ENCODE measurements at regions not wholly inside any gene's neighbourhood (a gene's known extent, or its start where the extent isn't known, plus 50 kb on each side); places are given as distances from the start of the nearest gene placed in this dataset.

DNA sequence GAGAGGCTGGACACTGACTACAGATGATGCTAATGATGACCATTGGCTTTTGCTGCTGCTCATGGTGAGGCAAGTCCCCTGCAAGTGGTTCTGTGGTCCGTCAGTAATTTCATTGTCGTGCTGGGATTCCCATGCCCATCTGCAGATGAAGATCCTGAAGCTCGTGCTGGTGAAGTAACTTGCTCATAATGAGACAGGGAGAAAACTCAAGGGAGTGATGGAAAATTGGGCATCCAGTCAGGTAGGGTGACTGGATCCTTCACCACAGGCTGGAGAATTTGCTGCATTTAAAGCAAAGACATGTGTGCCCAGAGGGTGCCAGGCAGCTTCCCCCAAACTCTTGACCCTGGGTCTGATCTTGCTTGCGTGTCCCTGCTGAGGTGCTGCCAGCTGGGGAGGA lies 125.6 kb downstream of the TSN start:
- H3K4me1 Mint-ChIP-seq, result peaks cover 15% of the 10 kb centered on the region

DNA sequence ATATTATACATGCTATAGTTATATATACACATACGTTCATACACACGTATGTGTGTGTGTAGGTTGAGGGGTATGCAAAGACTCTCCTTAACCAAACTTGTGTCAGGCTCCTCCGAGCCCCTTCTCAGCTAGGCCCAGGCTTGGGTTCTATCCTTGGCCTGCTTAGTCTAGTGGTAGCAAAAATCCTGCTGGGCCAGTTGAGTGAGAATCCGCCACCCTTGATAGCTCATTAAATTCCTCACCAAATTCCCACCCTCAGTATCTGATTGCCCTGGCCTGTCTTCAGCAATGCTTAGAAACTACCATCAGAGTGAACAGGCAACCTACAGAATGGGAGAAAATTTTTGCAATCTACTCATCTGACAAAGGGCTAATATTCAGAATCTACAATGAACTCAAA lies 126.5 kb downstream of the TSN start:
- H3K79me2 ChIP-seq (ENCODE audit: low read depth), result no peaks in the 10 kb centered on the region
- H4K20me1 ChIP-seq (ENCODE audit: low read depth), result no peaks in the 10 kb centered on the region
- no peak overlapping the region for H3K27ac Mint-ChIP-seq
- no peak overlapping the region for H3K4me3 Mint-ChIP-seq
- no peak overlapping the region for H3K9ac ChIP-seq
- peaks cover 8% of the 10 kb centered on the region for H3K27me3 Mint-ChIP-seq (ENCODE audit: insufficient read depth, low read depth)
- H3K27me3 ChIP-seq, result no peaks in the 10 kb centered on the region
- no peak overlapping the region for H3K27ac ChIP-seq
- H3K9me3 Mint-ChIP-seq, result peaks cover 16% of the 10 kb centered on the region
- H3K36me3 Mint-ChIP-seq, result peaks cover 4% of the 10 kb centered on the region
- H2AFZ ChIP-seq (replicated peaks), result no peak overlapping the region
- TF ChIP-seq EZH2 (IDR thresholded peaks at IDR 0.05) (no peak), EZH2phosphoT487 (IDR thresholded peaks at IDR 0.05) (no peak)
- TF ChIP-seq, protein P1, sequence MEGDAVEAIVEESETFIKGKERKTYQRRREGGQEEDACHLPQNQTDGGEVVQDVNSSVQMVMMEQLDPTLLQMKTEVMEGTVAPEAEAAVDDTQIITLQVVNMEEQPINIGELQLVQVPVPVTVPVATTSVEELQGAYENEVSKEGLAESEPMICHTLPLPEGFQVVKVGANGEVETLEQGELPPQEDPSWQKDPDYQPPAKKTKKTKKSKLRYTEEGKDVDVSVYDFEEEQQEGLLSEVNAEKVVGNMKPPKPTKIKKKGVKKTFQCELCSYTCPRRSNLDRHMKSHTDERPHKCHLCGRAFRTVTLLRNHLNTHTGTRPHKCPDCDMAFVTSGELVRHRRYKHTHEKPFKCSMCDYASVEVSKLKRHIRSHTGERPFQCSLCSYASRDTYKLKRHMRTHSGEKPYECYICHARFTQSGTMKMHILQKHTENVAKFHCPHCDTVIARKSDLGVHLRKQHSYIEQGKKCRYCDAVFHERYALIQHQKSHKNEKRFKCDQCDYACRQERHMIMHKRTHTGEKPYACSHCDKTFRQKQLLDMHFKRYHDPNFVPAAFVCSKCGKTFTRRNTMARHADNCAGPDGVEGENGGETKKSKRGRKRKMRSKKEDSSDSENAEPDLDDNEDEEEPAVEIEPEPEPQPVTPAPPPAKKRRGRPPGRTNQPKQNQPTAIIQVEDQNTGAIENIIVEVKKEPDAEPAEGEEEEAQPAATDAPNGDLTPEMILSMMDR (IDR thresholded peaks at IDR 0.05), result no peak
- H3K36me3 ChIP-seq, result no peaks in the 10 kb centered on the region
- no peak overlapping the region for H3K4me3 ChIP-seq
- no peaks in the 10 kb centered on the region for H3F3A ChIP-seq (ENCODE audit: low read depth)
- H3K4me1 ChIP-seq, result peaks cover 6% of the 10 kb centered on the region
- no peak for DNase-seq (ENCODE audit: low spot score)
- H3K9me3 ChIP-seq (ENCODE audit: low read depth), result peaks cover 5% of the 10 kb centered on the region
- no peak overlapping the region for H3K4me2 ChIP-seq
- H3K4me1 Mint-ChIP-seq, result peaks cover 15% of the 10 kb centered on the region

More for the DNA sequence above, 125.6 kb downstream of the TSN start:
- no peak overlapping the region for H3K4me2 ChIP-seq
- H3K79me2 ChIP-seq (ENCODE audit: low read depth), result no peaks in the 10 kb centered on the region
- no peak overlapping the region for H2AFZ ChIP-seq (replicated peaks)
- H3K4me1 ChIP-seq, result peaks cover 6% of the 10 kb centered on the region
- H3K9ac ChIP-seq, result no peak overlapping the region
- no peak overlapping the region for H3K27ac ChIP-seq
- peaks cover 18% of the 10 kb centered on the region for H3K9me3 Mint-ChIP-seq
- H3K4me3 Mint-ChIP-seq, result no peak overlapping the region
- peaks cover 5% of the 10 kb centered on the region for H3K9me3 ChIP-seq (ENCODE audit: low read depth)
- H3K4me3 ChIP-seq, result no peak overlapping the region
- no peak for DNase-seq (ENCODE audit: low spot score)
- H3F3A ChIP-seq (ENCODE audit: low read depth), result no peaks in the 10 kb centered on the region
- H4K20me1 ChIP-seq (ENCODE audit: low read depth), result no peaks in the 10 kb centered on the region
- TF ChIP-seq EZH2phosphoT487 (IDR thresholded peaks at IDR 0.05) (no peak), EZH2 (IDR thresholded peaks at IDR 0.05) (no peak)
- TF ChIP-seq, protein P1 (IDR thresholded peaks at IDR 0.05), result no peak
- H3K27ac Mint-ChIP-seq, result no peak overlapping the region
- peaks cover 4% of the 10 kb centered on the region for H3K36me3 Mint-ChIP-seq
- H3K27me3 ChIP-seq, result no peaks in the 10 kb centered on the region
- peaks cover 5% of the 10 kb centered on the region for H3K27me3 Mint-ChIP-seq (ENCODE audit: insufficient read depth, low read depth)
- no peaks in the 10 kb centered on the region for H3K36me3 ChIP-seq

DNA sequence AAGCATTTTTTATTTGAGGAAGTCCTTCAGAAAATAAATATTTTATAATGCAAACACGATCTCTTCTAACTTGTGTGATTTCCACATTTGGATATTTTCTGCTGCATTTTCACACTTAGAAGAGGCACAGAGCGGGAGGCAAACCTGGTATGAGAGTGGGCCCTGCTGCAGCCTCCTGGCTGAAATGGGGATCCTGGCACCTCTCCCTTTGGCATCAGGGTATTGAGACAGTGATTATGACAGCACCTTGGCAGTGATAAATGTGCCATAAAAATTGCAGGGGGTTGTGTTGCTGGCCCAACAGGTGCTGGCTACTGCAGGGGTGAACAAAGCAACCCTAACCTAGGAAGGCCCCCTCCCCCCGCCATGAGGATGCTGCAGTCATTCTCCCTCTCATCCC lies 128.6 kb downstream of the TSN start:
- H3K36me3 Mint-ChIP-seq, result peaks cover 2% of the 10 kb centered on the region
- no peak overlapping the region for H3K4me3 Mint-ChIP-seq
- no peak overlapping the region for H3K4me2 ChIP-seq
- no peaks in the 10 kb centered on the region for H3F3A ChIP-seq (ENCODE audit: low read depth)
- H3K4me1 ChIP-seq, result peaks cover 6% of the 10 kb centered on the region
- H3K9me3 ChIP-seq (ENCODE audit: low read depth), result peaks cover 5% of the 10 kb centered on the region
- no peaks in the 10 kb centered on the region for H4K20me1 ChIP-seq (ENCODE audit: low read depth)
- H3K4me3 ChIP-seq, result no peak overlapping the region
- no peaks in the 10 kb centered on the region for H3K79me2 ChIP-seq (ENCODE audit: low read depth)
- no peak overlapping the region for H3K27ac ChIP-seq
- H3K36me3 ChIP-seq, result no peaks in the 10 kb centered on the region
- TF ChIP-seq, protein P1 (IDR thresholded peaks at IDR 0.05), result no peak
- TF ChIP-seq EZH2phosphoT487 (IDR thresholded peaks at IDR 0.05) (no peak), EZH2 (IDR thresholded peaks at IDR 0.05) (no peak)
- peaks cover 15% of the 10 kb centered on the region for H3K4me1 Mint-ChIP-seq
- no peaks in the 10 kb centered on the region for H3K27me3 ChIP-seq
- H3K27ac Mint-ChIP-seq, result peak overlapping the region; percentile 17
- H2AFZ ChIP-seq (replicated peaks), result no peak overlapping the region
- H3K27me3 Mint-ChIP-seq (ENCODE audit: insufficient read depth, low read depth), result peaks cover 12% of the 10 kb centered on the region
- no peak overlapping the region for H3K9ac ChIP-seq
- DNase-seq (ENCODE audit: low spot score), result no peak
- peaks cover 6% of the 10 kb centered on the region for H3K9me3 Mint-ChIP-seq

All from neural progenitor cell (in vitro differentiated cells).